ENCODE measurements at regions not wholly inside any gene's neighbourhood (a gene's known extent, or its start where the extent isn't known, plus 50 kb on each side); places are given as distances from the start of the nearest gene placed in this dataset.
"Not testable (repeated sequence)": the region's sequence is repeated elsewhere in the genome, so short reads cannot be mapped to it uniquely, and the experiment has no call there.

- DNase-seq (ENCODE audit: insufficient read length, low spot score) = no peak
- no peak for FAIRE-seq
- TF ChIP-seq POLR2A (IDR thresholded peaks at IDR 0.05; ENCODE audit: low read depth, low read length) (no peak), POU2F2 (IDR thresholded peaks at IDR 0.05; ENCODE audit: low read depth, low read length) (no peak), POLR2AphosphoS5 (IDR thresholded peaks at IDR 0.05; ENCODE audit: low read depth, low read length) (no peak), PAX5 (IDR thresholded peaks at IDR 0.05; ENCODE audit: insufficient read depth, low read length, severe bottlenecking) (no peak), TAF1 (IDR thresholded peaks at IDR 0.05; ENCODE audit: low read depth, low read length) (no peak), SPI1 (IDR thresholded peaks at IDR 0.05; ENCODE audit: low read depth, low read length) (no peak)
Measured at GRCh38 chrX:106468433-106468832, 143.3 kb upstream of the RADX start.

DNA sequence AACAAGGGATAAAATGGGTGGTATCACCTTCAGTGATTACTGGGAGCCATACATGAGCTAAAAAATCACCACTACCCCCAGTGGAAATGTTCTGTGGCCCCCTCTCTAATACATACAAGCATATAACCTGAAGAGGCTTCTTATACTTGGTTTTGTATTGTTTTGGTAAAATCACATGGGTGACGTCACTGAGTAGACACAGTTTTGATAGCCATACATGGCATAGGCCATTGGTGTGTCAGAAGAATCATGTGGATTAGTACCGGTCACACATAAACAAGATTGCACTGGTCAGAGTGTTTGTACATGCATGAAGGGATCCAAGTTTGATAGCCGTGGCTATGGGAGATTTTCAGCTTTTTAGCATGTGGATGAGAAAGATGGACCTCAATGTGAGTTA lies 131.9 kb upstream of the RADX start:
- no peak for DNase-seq (ENCODE audit: insufficient read length, low spot score)
- peak; percentile 54 for FAIRE-seq

GRCh38 chrX:106481341-106481740 lies 130.4 kb upstream of the RADX start:
- DNase-seq (ENCODE audit: insufficient read length, low spot score) = no peak
- peak; percentile 94 for FAIRE-seq
- TF ChIP-seq POU2F2 (IDR thresholded peaks at IDR 0.05; ENCODE audit: low read depth, low read length) (no peak), PAX5 (IDR thresholded peaks at IDR 0.05; ENCODE audit: insufficient read depth, low read length, severe bottlenecking) (no peak), POLR2AphosphoS5 (IDR thresholded peaks at IDR 0.05; ENCODE audit: low read depth, low read length) (no peak), SPI1 (IDR thresholded peaks at IDR 0.05; ENCODE audit: low read depth, low read length) (no peak), TAF1 (IDR thresholded peaks at IDR 0.05; ENCODE audit: low read depth, low read length) (no peak), POLR2A (IDR thresholded peaks at IDR 0.05; ENCODE audit: low read depth, low read length) (no peak)

More for the DNA sequence above, 131.9 kb upstream of the RADX start:
- TF ChIP-seq POU2F2 (IDR thresholded peaks at IDR 0.05; ENCODE audit: low read depth, low read length) (no peak), POLR2A (IDR thresholded peaks at IDR 0.05; ENCODE audit: low read depth, low read length) (no peak), SPI1 (IDR thresholded peaks at IDR 0.05; ENCODE audit: low read depth, low read length) (no peak), TAF1 (IDR thresholded peaks at IDR 0.05; ENCODE audit: low read depth, low read length) (no peak), POLR2AphosphoS5 (IDR thresholded peaks at IDR 0.05; ENCODE audit: low read depth, low read length) (no peak), PAX5 (IDR thresholded peaks at IDR 0.05; ENCODE audit: insufficient read depth, low read length, severe bottlenecking) (no peak)

GRCh38 chrX:106484233-106484632 lies 127.5 kb upstream of the RADX start:
- peak; percentile 90 for FAIRE-seq

DNA sequence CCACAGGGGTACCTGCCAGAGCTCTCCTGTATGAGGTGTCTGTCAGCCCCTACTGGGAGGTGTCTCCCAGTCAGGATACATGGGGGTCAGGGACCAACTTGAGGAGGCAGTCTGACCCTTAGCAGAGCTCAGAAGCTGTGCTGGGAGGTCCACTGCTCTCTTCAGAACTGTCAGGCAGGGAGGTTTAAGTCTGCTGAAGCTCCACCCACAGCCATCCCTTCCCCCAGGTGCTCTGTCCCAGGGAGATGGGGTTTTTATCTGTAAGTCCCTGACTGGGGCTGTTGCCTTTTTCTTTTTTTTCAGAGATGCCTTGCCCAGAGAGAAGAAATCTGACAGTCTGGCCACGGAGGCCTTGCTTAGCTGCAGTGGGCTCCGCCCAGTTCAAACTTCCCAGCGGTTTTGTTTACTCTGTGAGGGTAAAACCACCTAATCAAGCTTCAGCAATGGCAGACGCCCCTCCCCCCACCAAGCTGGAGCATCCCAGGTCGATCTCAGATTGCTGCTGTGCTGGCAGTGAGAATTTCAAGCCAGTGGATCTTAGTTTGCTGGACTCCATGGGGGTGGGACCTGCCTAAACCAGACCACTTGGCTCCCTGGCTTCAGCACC lies 118.5 kb upstream of the RADX start:
- not testable (repeated sequence) for FAIRE-seq; DNase-seq (ENCODE audit: insufficient read length, low spot score)

More at GRCh38 chrX:106484233-106484632, 127.5 kb upstream of the RADX start:
- TF ChIP-seq POLR2AphosphoS5 (IDR thresholded peaks at IDR 0.05; ENCODE audit: low read depth, low read length) = no peak
- TF ChIP-seq PAX5 (IDR thresholded peaks at IDR 0.05; ENCODE audit: insufficient read depth, low read length, severe bottlenecking) = no peak
- no peak for TF ChIP-seq POU2F2 (IDR thresholded peaks at IDR 0.05; ENCODE audit: low read depth, low read length)
- TF ChIP-seq TAF1 (IDR thresholded peaks at IDR 0.05; ENCODE audit: low read depth, low read length) = no peak
- TF ChIP-seq SPI1 (IDR thresholded peaks at IDR 0.05; ENCODE audit: low read depth, low read length) = no peak
- no peak for TF ChIP-seq POLR2A (IDR thresholded peaks at IDR 0.05; ENCODE audit: low read depth, low read length)
- DNase-seq (ENCODE audit: insufficient read length, low spot score) = no peak

- TF ChIP-seq POLR2A (IDR thresholded peaks at IDR 0.05; ENCODE audit: low read depth, low read length) (no peak), POLR2AphosphoS5 (IDR thresholded peaks at IDR 0.05; ENCODE audit: low read depth, low read length) (no peak), POU2F2 (IDR thresholded peaks at IDR 0.05; ENCODE audit: low read depth, low read length) (no peak), SPI1 (IDR thresholded peaks at IDR 0.05; ENCODE audit: low read depth, low read length) (no peak), PAX5 (IDR thresholded peaks at IDR 0.05; ENCODE audit: insufficient read depth, low read length, severe bottlenecking) (no peak), TAF1 (IDR thresholded peaks at IDR 0.05; ENCODE audit: low read depth, low read length) (no peak)
- no peak for DNase-seq (ENCODE audit: insufficient read length, low spot score)
- FAIRE-seq = peak; percentile 85
Measured at GRCh38 chrX:106499473-106499872, 112.3 kb upstream of the RADX start.

DNA sequence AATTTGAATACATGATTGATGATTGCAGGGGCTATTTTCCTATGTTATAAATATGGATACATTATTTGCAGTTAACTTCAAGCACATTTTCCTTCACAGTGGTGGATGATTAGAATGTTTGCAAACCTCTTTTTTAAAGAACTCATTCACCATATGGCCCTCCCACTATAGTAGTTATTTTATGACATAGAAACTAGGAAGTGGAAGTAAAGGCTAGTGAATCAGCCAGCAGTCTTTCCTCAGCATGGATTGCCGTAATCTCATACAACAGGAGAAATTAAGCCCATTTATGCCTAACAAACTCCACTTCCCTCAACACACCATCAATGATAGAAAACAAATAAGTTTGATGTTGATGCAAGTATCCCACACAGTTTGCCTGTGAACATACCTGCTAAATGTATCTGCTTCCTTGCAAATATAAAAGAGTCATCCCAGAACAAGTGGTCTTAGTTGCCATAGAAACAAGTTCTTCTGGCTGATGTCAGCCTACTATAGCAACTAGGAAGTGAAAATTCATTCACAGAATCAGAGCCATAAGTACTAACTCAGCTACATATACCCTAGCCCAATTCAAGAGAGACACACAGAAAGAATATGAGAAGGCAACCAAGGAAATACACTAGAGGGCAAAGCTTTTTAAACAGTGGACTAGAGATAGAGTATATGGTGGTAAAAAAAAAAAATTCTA lies 100.9 kb upstream of the RADX start:
- FAIRE-seq (peak; percentile 77), DNase-seq (ENCODE audit: insufficient read length, low spot score) (no peak)

More for the DNA sequence above, 100.9 kb upstream of the RADX start:
- TF ChIP-seq SPI1 (IDR thresholded peaks at IDR 0.05; ENCODE audit: low read depth, low read length) (no peak), PAX5 (IDR thresholded peaks at IDR 0.05; ENCODE audit: insufficient read depth, low read length, severe bottlenecking) (no peak), POLR2AphosphoS5 (IDR thresholded peaks at IDR 0.05; ENCODE audit: low read depth, low read length) (no peak), POU2F2 (IDR thresholded peaks at IDR 0.05; ENCODE audit: low read depth, low read length) (no peak), POLR2A (IDR thresholded peaks at IDR 0.05; ENCODE audit: low read depth, low read length) (no peak), TAF1 (IDR thresholded peaks at IDR 0.05; ENCODE audit: low read depth, low read length) (no peak)
